OCI-LY3 (cell line): ENCODE measurements at regions not wholly inside any gene's neighbourhood (a gene's known extent, or its start where the extent isn't known, plus 50 kb on each side); places are given as distances from the start of the nearest gene placed in this dataset.

Source experiments
- H2AFZ ChIP-seq: fragments of 200-600, 300-600 bp; shearing (Covaris generic); 2 replicates; pipeline ENCODE4 v1.6.0; 2014; ENCODE audit warnings: antibody characterized with exemption, low read depth, low read length
- H3K27ac ChIP-seq: fragments of 200-600, 300-600 bp; sonication (generic); 2 replicates; pipeline ENCODE4 v1.5.1; 2014; ENCODE audit warnings: mild to moderate bottlenecking, low read length, moderate library complexity, mixed read lengths
- H3K27me3 ChIP-seq: fragments of 200-600, 300-600 bp; sonication (generic); 2 replicates; pipeline ENCODE4 v1.6.1; 2014; ENCODE audit warnings: low read depth, low read length, mixed read lengths
- H3K36me3 ChIP-seq: fragments of 200-600, 300-600 bp; sonication (generic); replicated peaks from 2 replicates; pipeline ENCODE3; 2014; ENCODE audit warnings: low read depth, low read length, mixed read lengths
- H3K4me1 ChIP-seq: fragments of 300-600, 200-600 bp; sonication (generic); 2 replicates; pipeline ENCODE4 v1.6.1; 2014; ENCODE audit warnings: low read length, mixed read lengths
- H3K4me2 ChIP-seq: fragments of 200-600, 300-600 bp; sonication (generic); 2 replicates; pipeline ENCODE4 v1.6.1; 2014; ENCODE audit warnings: low read length, mixed read lengths
- H3K4me3 ChIP-seq: fragments of 300-600, 200-600 bp; sonication (generic); 2 replicates; pipeline ENCODE4 v1.5.1; 2014; ENCODE audit warnings: antibody characterized with exemption, mild to moderate bottlenecking, low read length, moderate library complexity
- H3K79me2 ChIP-seq: fragments of 300-600, 200-600 bp; shearing (Covaris generic); 2 replicates; pipeline ENCODE4 v1.6.1; 2014; ENCODE audit warnings: mild to moderate bottlenecking, low read length, mixed read lengths
- H3K9ac ChIP-seq: fragments of 300-600, 200-600 bp; shearing (Covaris generic); 2 replicates; pipeline ENCODE4 v1.6.0; 2014; ENCODE audit warnings: mild to moderate bottlenecking, low read length, moderate library complexity
- H3K9me3 ChIP-seq: fragments of 200-600, 300-600 bp; shearing (Covaris generic); 2 replicates; pipeline ENCODE4 v1.6.1; 2014; ENCODE audit warnings: low read length, mixed read lengths; ENCODE audit not compliant: insufficient read depth
- H4K20me1 ChIP-seq: fragments of 200-600, 300-600 bp; sonication (generic); 2 replicates; pipeline ENCODE4 v1.6.1; 2016; ENCODE audit warnings: low read length, mixed read lengths; ENCODE audit not compliant: insufficient read depth
- EZH2phosphoT487 ChIP-seq: fragments of 200-600 bp; shearing (Covaris generic); IDR thresholded peaks from 2 replicates; pipeline ENCODE4 v1.6.1; 2018; ENCODE audit warnings: antibody characterized with exemption, mixed run types, low read depth
- TF ChIP-seq, protein P1 (sequence below): fragments of 200-600, 300-600 bp; sonication (generic); IDR thresholded peaks from 2 replicates; pipeline ENCODE4 v1.5.1; 2014; ENCODE audit warnings: antibody characterized with exemption, low read length, low read depth

- H3K36me3 ChIP-seq = no peaks in the 10 kb centered on the region
- H2AFZ ChIP-seq = no peak overlapping the region
- no peaks in the 10 kb centered on the region for H3K9me3 ChIP-seq
- no peaks in the 10 kb centered on the region for H4K20me1 ChIP-seq
- H3K79me2 ChIP-seq = no peaks in the 10 kb centered on the region
- H3K4me1 ChIP-seq = no peaks in the 10 kb centered on the region
- no peak overlapping the region for H3K27ac ChIP-seq
- no peak for TF ChIP-seq EZH2phosphoT487
- TF ChIP-seq, protein P1, sequence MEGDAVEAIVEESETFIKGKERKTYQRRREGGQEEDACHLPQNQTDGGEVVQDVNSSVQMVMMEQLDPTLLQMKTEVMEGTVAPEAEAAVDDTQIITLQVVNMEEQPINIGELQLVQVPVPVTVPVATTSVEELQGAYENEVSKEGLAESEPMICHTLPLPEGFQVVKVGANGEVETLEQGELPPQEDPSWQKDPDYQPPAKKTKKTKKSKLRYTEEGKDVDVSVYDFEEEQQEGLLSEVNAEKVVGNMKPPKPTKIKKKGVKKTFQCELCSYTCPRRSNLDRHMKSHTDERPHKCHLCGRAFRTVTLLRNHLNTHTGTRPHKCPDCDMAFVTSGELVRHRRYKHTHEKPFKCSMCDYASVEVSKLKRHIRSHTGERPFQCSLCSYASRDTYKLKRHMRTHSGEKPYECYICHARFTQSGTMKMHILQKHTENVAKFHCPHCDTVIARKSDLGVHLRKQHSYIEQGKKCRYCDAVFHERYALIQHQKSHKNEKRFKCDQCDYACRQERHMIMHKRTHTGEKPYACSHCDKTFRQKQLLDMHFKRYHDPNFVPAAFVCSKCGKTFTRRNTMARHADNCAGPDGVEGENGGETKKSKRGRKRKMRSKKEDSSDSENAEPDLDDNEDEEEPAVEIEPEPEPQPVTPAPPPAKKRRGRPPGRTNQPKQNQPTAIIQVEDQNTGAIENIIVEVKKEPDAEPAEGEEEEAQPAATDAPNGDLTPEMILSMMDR = no peak
- no peak overlapping the region for H3K4me2 ChIP-seq
- no peak overlapping the region for H3K4me3 ChIP-seq
- H3K9ac ChIP-seq = no peak overlapping the region
- no peaks in the 10 kb centered on the region for H3K27me3 ChIP-seq
These were observed 50.3 kb upstream of the SLC22A16 start for GRCh38 chr6:110526726-110527125.
